ENCODE measurements at regions not wholly inside any gene's neighbourhood (a gene's known extent, or its start where the extent isn't known, plus 50 kb on each side); places are given as distances from the start of the nearest gene placed in this dataset.
"Not testable (repeated sequence)": the region's sequence is repeated elsewhere in the genome, so short reads cannot be mapped to it uniquely, and the experiment has no call there.

DNA sequence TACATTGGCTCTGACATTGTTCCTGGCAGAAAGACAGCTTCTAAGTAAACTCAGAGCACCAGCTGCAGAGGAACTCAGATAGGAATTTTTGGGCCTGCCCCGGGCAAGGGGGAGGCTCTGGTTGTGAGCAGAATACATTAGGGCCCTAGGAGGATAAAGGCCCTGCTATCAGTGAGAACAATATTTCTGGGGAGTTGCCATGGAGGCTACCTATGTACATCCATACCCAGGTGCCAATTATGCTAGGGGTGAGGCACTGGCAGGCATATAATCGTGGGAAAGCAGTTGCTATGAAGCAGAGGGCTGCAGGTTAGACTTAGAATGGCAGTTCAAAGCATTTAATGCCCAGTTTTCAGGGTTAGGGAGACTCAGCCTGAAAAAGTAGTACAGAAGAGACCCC, 273.5 kb upstream of the EDA2R start:
- DNase-seq (ENCODE audit: low read depth): no peak

DNA sequence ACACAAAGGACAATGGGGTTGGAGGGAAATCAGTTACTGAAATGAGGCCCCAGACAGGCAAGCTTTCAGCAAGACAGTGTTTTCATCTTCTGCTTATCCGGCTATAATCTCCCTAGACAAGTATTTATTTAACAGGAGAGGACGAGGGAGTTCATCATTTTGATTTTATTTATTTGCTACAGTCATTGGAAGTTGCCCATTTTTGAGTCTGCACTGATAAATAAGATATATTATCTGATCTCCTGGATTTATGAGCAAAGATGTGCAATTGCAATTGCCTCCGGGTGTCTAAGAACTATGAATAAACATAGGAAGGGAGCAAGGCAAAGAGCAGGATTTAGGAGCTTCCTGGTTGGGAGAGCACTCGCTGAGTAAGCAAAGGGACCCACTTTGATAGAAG, 263.2 kb upstream of the EDA2R start:
- DNase-seq (ENCODE audit: low read depth): no peak

DNA sequence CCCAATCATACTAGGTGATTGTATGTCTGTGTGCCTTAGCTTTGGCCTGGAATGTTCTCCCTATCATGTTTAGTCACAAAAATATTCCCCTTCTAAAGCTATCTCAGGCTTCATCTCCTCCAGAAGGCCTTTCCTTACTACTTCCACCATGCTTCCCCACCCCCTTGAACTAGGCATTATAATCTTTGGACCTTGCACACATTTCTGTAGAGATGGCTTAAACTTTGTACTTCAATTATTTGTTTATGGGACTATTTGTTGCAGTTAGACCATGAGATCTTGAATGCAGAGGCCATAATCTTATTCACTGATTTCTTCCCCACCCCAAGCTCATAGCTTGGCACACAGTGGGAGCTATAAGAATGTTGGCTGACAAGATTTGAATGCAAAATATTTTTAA, 262.0 kb upstream of the EDA2R start:
- no peak for DNase-seq (ENCODE audit: low read depth)

DNA sequence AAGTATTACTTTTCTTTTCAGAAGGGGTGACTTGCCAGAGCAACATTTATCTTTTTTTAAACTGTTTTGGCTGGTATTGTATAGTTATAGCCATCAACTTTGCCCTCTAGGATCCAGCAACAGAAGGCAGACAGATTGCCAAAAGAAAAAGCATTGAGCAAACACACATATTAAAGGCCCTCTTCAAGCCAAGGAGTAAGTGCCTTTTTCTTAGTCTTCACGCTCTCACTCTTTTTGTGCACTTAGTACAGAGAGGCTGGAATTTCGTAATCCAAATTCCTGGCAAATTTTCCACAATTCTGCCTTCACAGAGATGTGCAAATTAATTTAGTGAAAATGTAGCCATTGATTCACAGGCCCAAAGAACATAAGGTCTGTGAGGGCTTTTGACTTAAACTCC, 253.1 kb upstream of the EDA2R start:
- DNase-seq (ENCODE audit: low read depth): no peak

DNA sequence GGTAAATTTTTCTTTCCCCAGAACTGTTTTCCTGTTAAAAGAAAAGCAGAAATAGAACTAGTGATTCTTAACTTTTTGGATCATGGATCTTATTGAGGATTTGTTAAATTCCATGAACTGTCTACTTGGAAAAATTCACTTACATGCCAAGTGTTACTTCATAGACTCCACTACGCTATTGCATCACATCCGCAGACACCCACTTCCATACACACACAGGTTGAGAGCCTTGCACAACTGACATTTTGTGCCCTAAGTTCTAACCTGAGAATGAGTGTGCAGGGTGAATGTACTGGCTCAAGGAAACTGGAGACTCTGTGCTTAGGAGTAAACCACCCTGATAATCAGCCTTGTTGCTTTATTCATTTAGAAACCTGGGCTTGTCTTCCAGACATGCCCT, 250.5 kb upstream of the EDA2R start:
- DNase-seq (ENCODE audit: low read depth): no peak

DNA sequence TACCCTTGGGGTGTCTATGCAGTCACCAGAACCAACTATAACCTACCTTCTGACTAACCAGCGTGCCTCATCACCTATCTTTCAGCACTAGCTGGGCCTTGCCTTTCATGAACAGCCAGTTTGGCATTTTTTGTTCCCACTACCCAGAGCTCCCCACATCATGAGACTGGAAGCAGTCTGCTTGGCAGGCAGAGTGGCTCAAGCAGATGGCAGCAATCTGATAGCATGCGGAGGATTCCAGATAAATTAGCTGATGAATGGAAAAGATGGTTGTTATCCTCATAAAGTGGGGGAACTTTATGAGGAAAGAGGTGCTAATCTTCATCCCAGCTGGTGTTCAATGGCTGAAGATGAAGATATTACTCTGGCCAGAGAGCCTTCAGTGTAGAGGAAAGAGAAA, 243.2 kb upstream of the EDA2R start:
- DNase-seq (ENCODE audit: low read depth): no peak

DNA sequence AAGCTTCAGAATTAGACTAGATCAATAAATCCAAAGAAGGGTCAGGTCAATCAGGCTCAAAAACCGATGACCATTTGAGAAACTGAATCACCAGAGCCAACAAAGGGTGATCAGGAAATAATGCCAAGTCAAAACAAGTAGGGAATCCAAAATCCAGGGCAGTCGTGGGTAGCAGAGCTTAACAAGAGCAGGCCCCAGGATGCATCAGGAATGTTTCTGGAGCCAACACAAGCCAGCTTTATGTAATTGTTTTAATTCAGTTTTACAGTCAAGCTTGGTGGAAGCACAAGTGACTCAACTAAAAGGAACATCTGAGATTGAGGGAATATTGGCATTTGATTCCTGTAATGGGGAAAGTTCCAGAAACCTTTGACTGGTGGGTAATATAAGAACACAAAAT, 237.9 kb upstream of the EDA2R start:
- no peak for DNase-seq (ENCODE audit: low read depth)

DNA sequence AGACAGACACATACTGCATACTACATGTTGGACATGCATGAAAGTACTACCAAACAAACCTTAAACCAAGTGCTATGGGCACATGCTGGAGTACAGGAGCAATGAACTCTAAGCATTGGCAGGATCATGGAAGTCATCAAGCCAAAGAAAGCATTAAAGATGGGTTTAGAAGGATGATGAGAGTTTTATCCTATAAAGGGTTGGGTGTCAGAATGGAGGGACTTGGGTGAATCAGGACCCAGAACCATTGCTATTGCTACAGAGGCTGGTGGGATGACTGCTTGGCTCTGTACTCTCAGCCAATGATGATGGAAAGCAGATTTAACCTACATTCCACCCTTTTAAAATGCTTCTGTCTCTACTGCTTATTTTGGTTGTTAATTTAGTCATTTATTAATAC, 233.9 kb upstream of the EDA2R start:
- DNase-seq (ENCODE audit: low read depth): no peak

DNA sequence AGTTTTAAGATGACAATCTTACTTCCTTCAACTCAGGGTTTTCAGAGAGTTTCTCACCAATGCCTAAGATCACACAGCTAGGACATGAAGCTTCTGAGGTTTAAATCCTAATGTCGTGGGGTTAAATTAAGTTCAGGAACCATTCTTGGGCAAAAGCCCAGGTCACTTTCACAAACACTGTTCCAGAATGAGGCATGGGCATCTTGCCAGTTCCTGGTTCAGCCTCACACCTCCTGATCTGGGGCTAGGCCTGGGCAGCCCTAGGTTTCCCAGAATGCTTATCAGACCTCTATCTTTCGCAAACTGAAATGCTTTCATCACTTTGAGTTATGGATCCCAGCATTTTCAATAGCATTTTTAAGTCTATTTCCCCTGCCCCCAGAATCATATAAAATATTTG, 224.8 kb upstream of the EDA2R start:
- no peak for DNase-seq (ENCODE audit: low read depth)

DNA sequence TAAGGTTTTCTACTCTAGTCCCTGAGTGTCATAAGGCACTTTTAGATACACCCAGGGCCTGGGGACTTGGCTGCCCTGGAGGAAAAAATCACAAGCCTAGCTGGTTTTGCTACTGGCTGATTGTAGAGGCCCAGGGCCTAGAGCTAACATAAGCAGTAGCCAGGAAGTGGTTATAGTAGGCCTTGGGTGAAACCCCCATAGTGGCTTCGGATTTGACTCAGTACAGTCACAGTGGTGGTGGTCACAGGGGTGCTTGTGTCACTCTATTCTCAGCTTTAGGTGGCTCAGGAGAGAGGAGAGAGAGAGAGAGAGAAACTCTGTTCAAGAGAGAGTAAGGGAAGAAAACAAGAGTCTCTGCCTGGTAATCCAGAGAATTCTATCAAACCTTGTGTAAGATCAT, 194.5 kb upstream of the EDA2R start:
- DNase-seq (ENCODE audit: low read depth): no peak

DNA sequence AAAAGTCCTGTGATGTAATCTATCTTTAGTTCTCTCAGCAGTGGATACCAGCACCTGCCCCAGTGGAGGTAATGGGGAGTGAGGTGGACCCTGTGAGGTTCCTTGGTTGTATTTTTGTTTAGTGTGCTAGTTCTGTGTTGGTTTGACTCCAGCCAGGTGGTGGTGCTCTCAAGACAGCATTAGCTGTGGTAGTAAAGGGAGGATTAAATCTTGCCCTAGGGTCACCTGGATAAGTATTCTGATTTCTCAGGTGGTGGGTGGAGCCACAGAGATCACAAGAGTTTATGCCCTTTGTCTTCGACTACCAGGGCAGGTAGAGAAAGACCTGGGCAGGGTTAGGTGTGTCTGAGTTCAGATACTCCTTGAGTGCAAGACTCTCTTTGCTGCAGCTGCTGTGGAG, 176.3 kb upstream of the EDA2R start:
- DNase-seq (ENCODE audit: low read depth): no peak

DNA sequence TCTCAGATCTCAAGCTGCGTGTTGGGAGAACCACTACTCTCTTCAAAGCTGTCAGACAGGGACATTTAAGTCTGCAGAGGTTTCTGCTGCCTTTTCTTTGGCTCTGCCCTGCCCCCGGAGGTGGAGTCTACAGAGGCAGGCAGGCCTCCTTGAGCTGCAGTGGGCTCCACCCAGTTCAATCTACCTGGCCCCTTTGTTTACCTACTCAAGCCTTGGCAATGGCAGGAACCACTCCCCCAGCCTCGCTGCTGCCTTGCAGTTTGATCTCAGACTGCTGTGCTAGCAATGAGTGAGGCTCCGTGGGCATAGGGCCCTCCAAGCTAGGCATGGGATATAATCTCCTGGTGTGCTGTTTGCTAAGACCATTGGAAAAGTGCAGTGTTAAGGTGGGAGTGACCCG, 155.6 kb upstream of the EDA2R start:
- DNase-seq (ENCODE audit: low read depth): not testable (repeated sequence)

DNA sequence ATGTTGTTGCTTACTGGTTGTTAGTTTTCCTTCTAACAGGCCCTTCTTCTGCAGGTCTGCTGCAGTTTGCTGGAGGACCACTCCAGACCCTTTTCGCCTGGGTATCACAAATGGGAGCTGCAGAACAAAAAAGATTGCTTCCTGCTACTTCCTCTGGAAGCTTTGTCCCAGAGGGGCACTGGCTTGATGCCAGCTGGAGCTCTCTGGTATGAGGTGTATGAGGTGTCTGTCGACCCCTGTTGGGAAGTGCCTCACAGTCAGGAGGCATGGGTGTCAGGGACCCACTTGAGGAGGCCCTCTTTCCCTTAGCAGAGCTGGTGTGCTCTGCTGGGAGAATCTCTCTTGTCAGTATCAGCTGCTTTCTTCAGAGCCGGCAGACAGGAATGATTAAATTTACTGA, 127.4 kb upstream of the EDA2R start:
- DNase-seq (ENCODE audit: low read depth): no peak

DNA sequence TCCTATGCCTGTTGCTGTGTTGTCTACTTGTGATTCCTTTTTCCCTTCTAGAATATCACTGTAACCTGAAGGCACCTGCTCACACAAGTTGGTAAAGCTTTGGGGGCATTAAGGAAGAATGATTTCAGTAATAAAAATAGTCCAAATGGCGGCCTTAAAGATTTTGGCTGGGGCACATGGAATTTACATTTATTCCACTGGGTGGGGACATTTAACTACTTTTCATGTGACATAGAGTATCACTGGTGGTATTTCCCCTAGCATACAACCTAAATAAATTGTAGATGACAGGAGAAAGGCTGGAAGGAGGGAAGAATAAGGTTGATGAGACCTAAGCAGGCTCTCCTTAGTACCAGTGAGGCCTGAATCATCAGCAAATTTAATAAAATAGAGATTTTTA, 121.8 kb upstream of the EDA2R start:
- no peak for DNase-seq (ENCODE audit: low read depth)

DNA sequence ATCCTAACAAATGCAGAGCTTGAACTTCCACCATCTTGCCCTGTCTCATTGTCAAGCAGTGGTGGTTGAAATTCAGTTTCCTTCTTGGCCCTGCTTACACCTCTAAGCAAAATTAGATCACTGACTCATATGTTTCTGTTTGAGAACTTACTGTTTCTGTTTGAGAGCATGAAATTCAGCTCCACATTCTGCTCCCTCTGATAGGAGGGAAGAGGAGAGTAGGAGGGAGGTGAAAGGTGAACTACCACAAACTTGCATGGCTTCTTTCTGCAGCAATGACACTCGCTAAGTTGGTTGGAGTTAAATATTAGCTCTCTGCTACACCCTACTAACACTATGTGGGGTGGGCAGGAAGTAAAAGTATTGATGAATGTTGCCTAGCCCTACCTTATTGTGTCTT, 117.8 kb upstream of the EDA2R start:
- no peak for DNase-seq (ENCODE audit: low read depth)

DNA sequence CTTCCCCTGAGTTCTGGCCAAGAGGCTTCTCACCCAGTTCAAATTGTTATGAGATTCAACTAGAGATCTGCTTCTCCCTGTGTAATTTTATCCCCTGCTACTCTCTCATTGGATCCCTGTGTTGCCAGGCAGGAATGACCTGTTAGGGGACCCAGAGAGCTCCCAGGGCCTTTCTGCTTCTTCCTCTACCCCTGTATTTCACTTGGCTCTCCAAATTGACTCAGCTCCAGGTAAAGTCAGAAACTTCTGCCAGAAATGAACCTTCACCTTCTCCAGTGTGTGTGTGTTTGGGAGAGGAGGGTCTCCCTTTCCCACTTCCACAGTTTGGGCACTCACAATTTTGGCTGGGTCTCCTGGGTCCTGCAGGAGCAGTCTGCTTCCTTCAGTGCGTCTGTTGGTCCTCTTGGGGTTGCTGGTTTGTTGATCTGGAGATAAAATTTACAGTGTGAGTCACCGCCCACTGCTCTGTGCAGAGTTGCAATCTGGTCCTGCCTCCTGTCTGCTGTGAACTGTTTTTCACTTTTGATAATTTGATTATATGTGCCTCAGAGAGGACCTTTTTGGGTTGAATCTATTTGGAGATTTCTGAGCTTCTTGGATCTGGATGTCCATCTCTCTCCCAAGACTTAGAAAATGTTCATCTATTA, 112.4 kb upstream of the EDA2R start:
- DNase-seq (ENCODE audit: low read depth): no peak

DNA sequence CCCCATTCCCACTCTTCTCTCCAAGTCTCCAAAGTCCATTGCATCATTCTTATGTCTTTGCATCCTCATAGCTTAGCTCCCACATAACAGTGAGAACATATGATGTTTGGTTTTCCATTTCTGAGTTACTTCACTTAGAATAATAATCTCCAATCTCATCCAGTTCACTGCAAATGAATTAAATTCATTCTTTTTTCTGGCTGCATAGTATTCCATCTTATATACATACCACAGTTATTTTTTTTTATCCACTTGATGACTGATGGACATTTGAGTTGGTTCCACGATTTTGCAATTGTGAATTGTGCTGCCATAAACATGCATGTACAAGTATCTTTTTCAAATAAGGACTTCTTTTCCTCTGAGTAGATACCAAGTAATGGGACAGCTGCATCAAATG, 105.6 kb upstream of the EDA2R start:
- not testable (repeated sequence) for DNase-seq (ENCODE audit: low read depth)

DNA sequence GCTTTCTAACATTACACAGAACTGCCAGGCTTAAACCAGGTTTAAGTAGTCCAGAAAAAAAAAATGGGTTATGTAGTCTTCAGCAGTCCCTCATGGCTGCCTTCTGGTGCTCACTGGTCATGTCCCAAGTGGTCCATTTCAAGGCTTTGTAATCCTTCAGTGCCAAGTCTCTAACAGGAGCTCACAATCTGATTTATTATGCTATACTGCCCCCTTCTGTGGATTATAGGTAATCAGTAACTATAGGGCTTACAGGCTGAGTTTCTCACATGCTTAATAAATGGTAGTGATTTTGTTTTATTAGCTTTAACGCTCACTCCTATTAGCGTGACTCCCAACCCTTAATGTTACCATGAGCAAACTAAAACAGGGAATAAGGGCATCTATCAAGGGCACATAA, 92.5 kb upstream of the EDA2R start:
- no peak for DNase-seq (ENCODE audit: low read depth)

DNA sequence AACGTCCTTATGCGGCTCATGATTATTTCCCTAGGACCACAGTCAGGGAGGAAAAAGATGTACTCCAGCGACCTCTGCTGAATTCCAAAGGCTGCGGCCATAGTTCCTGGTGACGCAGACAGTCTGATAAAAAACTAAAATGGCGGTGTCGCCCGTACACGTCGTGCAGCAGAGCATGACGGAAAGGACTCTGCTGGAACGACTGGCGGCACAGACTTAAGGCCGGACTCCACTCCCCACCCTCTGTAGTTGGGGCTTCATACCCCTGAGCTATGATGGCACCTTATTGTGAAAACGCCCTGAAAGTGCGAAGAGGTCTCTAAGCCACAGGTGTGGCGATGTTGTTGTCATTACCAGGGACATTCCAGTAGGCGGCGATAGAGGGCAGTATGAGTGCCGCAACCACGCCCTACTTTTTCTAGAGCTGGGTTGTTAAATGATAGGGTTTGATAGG, 90.0 kb upstream of the EDA2R start:
- peak; percentile 2 for DNase-seq (ENCODE audit: low read depth)

DNA sequence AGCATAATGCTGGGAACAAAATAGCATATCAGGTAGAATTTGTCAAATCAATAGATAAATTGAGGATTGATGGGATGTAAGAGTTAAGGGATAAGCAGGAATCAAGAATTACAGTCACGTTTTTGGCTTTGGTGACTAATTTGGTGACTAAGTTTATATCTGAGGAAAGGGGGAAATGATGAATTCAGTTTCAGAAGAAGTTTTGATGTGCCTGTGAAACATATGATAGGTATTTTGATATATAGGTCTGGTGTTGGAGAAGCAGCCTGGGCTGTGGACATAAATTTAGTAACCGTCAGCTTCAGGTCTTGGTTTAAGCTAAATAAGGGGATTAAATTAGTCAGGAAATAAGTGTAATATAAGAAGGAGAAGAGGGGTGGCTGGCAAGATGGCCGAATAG, 79.0 kb upstream of the EDA2R start:
- DNase-seq (ENCODE audit: low read depth): no peak

DNA sequence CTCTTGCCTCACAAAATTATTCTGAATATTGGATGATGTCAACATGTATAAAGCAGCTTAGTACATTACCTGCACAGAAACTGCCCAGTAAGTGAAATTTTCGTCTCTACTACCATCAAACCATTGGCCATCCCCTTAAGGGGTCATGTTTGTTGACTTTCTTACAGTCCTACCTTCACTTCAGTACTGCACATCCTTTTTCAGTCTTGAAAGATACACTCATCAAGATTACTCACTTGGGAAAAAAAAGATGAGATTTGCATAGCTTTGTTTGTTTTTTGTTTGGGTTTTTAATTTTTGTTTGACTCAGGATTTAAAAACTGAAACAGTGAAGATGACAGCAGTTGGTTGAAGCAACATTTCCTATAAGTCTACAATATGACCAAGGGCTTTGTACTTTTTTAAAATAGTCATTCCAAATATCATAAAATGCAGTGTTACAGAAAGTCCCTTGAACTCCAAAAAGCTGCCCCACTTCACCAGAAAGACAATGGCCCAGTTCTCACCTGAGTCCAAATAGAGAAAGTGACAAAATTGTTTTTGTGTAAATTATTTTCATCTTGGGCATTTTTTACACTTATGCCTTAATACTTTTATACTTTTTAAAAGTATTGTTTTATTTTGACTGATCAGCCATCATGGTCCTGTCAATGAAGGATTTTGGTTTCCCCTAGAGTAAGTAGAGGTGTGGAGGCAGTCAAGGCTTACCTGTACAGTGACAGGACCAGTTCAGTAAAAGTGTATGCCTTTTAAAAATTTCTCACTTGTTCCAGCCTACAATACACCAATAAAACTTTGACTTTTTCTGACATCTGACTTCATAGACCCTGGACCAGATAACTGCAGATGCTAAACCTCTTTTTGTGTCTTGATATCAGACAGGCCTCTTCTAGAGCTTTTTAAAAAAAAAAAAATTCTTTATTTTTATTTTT, 59.7 kb upstream of the EDA2R start:
- DNase-seq (ENCODE audit: low read depth): no peak

DNA sequence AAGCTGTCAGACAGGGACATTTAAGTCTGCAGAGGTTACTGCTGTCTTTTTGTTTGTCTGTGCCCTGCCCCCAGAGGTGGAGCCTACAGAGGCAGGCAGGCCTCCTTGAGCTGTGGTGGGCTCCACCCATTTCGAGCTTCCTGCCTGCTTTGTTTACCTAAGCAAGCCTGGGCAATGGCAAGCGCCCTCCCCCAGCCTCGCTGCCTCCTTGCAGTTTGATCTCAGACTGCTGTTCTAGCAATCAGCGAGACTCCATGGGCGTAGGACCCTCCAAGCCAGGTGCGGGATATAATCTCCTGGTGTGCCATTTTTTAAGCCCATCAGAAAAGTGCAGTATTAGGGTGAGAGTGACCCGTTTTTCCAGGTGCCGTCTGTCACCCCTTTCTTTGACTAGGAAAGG, 53.6 kb upstream of the EDA2R start:
- not testable (repeated sequence) for DNase-seq (ENCODE audit: low read depth)
